Fibroblast of lung (primary cell): ENCODE measurements at regions not wholly inside any gene's neighbourhood (a gene's known extent, or its start where the extent isn't known, plus 50 kb on each side); places are given as distances from the start of the nearest gene placed in this dataset.

Source experiments
- EZH2 ChIP-seq: IDR thresholded peaks from 2 replicates; pipeline ENCODE4 v1.5.1; 2012; ENCODE audit warnings: low read length, control low read depth, mild to moderate bottlenecking; ENCODE audit errors: missing control alignments
- TF ChIP-seq, protein P1 (sequence below), 2 donors: IDR thresholded peaks in 1 of 2; conservative IDR thresholded peaks in 1 of 2; 1 replicate in 1 of 2; 2 replicates in 1 of 2; pipeline ENCODE4 v1.5.1; 2011 to 2012; ENCODE audit warnings: low read length in 2 of 2, control low read depth in 1 of 2, inconsistent platforms in 1 of 2, low read depth in 1 of 2, mild to moderate bottlenecking in 1 of 2

DNA sequence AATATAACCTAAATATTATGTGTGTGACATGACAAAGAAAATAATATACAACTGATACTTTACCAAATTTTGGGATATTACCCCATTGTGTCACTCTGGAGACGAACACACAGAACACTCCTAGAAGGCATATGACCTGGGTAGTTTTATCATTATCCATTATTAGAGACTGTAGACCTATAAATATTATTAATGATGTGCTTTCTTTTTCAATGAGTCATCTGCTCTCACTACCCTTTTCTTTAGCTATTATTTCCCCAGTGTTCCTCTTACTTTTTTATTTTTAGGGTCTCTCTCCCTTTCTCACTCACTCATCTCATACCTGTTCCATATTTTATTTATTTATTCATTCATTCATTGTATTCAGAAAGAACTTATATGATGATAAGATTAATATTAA is 143.3 kb upstream of the ITGA4 start:
- TF ChIP-seq, protein P1, sequence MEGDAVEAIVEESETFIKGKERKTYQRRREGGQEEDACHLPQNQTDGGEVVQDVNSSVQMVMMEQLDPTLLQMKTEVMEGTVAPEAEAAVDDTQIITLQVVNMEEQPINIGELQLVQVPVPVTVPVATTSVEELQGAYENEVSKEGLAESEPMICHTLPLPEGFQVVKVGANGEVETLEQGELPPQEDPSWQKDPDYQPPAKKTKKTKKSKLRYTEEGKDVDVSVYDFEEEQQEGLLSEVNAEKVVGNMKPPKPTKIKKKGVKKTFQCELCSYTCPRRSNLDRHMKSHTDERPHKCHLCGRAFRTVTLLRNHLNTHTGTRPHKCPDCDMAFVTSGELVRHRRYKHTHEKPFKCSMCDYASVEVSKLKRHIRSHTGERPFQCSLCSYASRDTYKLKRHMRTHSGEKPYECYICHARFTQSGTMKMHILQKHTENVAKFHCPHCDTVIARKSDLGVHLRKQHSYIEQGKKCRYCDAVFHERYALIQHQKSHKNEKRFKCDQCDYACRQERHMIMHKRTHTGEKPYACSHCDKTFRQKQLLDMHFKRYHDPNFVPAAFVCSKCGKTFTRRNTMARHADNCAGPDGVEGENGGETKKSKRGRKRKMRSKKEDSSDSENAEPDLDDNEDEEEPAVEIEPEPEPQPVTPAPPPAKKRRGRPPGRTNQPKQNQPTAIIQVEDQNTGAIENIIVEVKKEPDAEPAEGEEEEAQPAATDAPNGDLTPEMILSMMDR (conservative IDR thresholded peaks at IDR 0.05 in 1 of 2, IDR thresholded peaks at IDR 0.05 in 1 of 2; ENCODE audit: low read depth in 1 of 2, low read length in 2 of 2): no peak
- no peak for TF ChIP-seq EZH2
